Osteoblast (primary cell): ENCODE measurements at regions not wholly inside any gene's neighbourhood (a gene's known extent, or its start where the extent isn't known, plus 50 kb on each side); places are given as distances from the start of the nearest gene placed in this dataset.

Experiments
- DNase-seq: peaks from one replicate; pipeline ENCODE4 v3.0.0; 2011; ENCODE audit warnings: low spot score, mixed read lengths; ENCODE audit not compliant: insufficient read length; ENCODE audit errors: missing footprints
- H2AFZ ChIP-seq: 2 replicates; pipeline ENCODE4 v1.6.0; 2011; ENCODE audit warnings: mild to moderate bottlenecking, low read length
- H3K27ac ChIP-seq: 2 replicates; pipeline ENCODE4 v1.5.1; 2011; ENCODE audit warnings: mild to moderate bottlenecking, low read depth, low read length, moderate library complexity
- H3K27me3 ChIP-seq: 2 replicates; pipeline ENCODE4 v1.6.0; 2012; ENCODE audit warnings: mild to moderate bottlenecking, control low read depth, inconsistent platforms, low read length, moderate library complexity; ENCODE audit not compliant: insufficient read depth
- H3K36me3 ChIP-seq: 2 replicates; pipeline ENCODE4 v1.5.1; 2011; ENCODE audit warnings: mild to moderate bottlenecking, low read length, control low read depth, moderate library complexity; ENCODE audit not compliant: insufficient read depth
- H3K4me1 ChIP-seq: 2 replicates; pipeline ENCODE4 v1.5.1; 2011; ENCODE audit warnings: mild to moderate bottlenecking, low read length, control low read depth, moderate library complexity; ENCODE audit not compliant: insufficient read depth
- H3K4me2 ChIP-seq: 2 replicates; pipeline ENCODE4 v1.6.0; 2011; ENCODE audit warnings: mild to moderate bottlenecking, low read length; ENCODE audit not compliant: insufficient read depth
- H3K4me3 ChIP-seq: fragments of 200-600 bp; sonication (generic); 3 replicates; pipeline ENCODE4 v1.5.1; 2012; ENCODE audit warnings: mild to moderate bottlenecking, low read length, inconsistent platforms; ENCODE audit not compliant: insufficient read depth
- H3K79me2 ChIP-seq: 2 replicates; pipeline ENCODE4 v1.6.0; 2012; ENCODE audit warnings: mild to moderate bottlenecking, low read length, control low read depth, inconsistent platforms; ENCODE audit not compliant: insufficient read depth
- H3K9me3 ChIP-seq: 2 replicates; pipeline ENCODE4 v1.5.1; 2011; ENCODE audit warnings: low read depth, low read length, control low read depth
- H4K20me1 ChIP-seq: 2 replicates; pipeline ENCODE4 v1.6.0; 2012; ENCODE audit warnings: mild to moderate bottlenecking, low read length, control low read depth; ENCODE audit not compliant: insufficient read depth
- TF ChIP-seq, protein P1 (sequence below): IDR thresholded peaks from 2 replicates; pipeline ENCODE4 v1.5.1; 2011; ENCODE audit warnings: mild to moderate bottlenecking, low read depth, low read length, moderate library complexity; ENCODE audit errors: extremely low read depth

DNA sequence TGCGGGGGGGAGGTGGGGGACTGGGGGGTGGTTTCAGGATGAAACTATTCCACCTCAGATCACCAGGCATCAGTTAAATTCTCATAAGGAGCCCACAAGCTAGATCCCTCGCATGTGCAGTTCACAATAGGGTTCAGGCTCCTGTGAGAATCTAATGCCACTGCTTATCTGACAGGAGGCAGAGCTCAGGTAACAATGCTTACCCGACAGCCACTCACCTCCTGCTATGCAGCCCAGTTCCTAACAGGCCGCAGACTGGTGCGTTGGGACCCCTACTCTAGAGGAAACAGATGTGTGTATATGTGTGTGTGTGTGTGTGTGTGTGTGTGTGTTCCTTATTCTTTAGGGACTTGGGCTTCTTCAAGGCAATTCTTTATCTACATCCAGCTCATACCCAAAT is 352.3 kb upstream of the CCNH start:
- Histone ChIP-seq H3K9me3 (no peaks in the 10 kb centered on the region), H3K4me2 (no peak overlapping the region), H3K27ac (no peak overlapping the region), H2AFZ (no peak overlapping the region), H3K4me3 (no peak overlapping the region), H3K36me3 (no peaks in the 10 kb centered on the region), H3K79me2 (no peaks in the 10 kb centered on the region), H3K4me1 (no peaks in the 10 kb centered on the region), H3K27me3 (no peaks in the 10 kb centered on the region), H4K20me1 (no peaks in the 10 kb centered on the region)
- peak; percentile 17 for DNase-seq
- TF ChIP-seq, protein P1, sequence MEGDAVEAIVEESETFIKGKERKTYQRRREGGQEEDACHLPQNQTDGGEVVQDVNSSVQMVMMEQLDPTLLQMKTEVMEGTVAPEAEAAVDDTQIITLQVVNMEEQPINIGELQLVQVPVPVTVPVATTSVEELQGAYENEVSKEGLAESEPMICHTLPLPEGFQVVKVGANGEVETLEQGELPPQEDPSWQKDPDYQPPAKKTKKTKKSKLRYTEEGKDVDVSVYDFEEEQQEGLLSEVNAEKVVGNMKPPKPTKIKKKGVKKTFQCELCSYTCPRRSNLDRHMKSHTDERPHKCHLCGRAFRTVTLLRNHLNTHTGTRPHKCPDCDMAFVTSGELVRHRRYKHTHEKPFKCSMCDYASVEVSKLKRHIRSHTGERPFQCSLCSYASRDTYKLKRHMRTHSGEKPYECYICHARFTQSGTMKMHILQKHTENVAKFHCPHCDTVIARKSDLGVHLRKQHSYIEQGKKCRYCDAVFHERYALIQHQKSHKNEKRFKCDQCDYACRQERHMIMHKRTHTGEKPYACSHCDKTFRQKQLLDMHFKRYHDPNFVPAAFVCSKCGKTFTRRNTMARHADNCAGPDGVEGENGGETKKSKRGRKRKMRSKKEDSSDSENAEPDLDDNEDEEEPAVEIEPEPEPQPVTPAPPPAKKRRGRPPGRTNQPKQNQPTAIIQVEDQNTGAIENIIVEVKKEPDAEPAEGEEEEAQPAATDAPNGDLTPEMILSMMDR = no peak

DNA sequence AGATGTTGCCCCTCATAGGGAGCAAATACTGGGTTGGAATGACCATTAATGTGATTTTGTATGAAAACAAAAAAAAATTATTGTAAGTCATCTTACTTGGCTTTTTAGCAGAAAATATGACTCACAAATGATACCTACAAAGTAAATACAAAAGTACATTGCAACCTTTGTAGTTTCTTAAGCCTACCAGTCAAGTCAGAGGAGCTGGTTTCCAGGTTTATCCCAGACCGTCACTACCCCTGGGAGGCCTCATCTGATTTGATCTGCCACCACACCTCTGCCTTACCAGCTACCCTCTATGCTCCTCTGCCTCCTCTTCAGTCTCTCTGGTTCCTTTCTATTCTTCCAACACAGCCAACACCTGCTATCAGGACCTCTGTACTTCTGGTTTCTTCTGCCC is 349.9 kb upstream of the CCNH start:
- Histone ChIP-seq H3K27me3 (no peaks in the 10 kb centered on the region), H2AFZ (no peak overlapping the region), H3K4me3 (no peak overlapping the region), H3K4me1 (no peaks in the 10 kb centered on the region), H4K20me1 (no peaks in the 10 kb centered on the region), H3K4me2 (no peak overlapping the region), H3K79me2 (no peaks in the 10 kb centered on the region), H3K36me3 (no peaks in the 10 kb centered on the region), H3K27ac (no peak overlapping the region), H3K9me3 (no peaks in the 10 kb centered on the region)
- TF ChIP-seq, protein P1 = no peak
- DNase-seq = no peak

DNA sequence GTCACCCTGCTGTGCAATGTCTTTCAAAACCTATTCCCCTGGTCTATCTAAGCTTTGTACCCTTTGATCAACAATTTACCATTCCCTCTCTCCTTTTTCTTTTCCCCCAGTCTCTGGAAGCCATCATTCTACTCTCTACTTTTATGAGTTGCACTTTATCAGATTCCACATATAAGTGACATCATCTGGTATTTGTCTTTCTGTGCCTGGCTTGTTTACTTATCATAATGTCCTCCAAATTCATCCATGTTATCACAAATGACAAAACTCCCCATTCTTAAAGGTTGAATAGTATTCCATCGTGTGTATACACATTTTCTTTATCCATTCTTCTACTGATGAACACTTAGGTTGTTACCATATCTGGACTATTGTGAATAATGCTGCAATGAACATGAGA is 344.2 kb upstream of the CCNH start:
- no peaks in the 10 kb centered on the region for H4K20me1 ChIP-seq
- H3K9me3 ChIP-seq = no peaks in the 10 kb centered on the region
- H2AFZ ChIP-seq = no peak overlapping the region
- TF ChIP-seq, protein P1 = no peak
- H3K36me3 ChIP-seq = no peaks in the 10 kb centered on the region
- H3K4me1 ChIP-seq = no peaks in the 10 kb centered on the region
- DNase-seq = no peak
- H3K4me3 ChIP-seq = no peak overlapping the region
- no peaks in the 10 kb centered on the region for H3K79me2 ChIP-seq
- H3K27me3 ChIP-seq = no peaks in the 10 kb centered on the region
- H3K4me2 ChIP-seq = no peak overlapping the region
- H3K27ac ChIP-seq = no peak overlapping the region

DNA sequence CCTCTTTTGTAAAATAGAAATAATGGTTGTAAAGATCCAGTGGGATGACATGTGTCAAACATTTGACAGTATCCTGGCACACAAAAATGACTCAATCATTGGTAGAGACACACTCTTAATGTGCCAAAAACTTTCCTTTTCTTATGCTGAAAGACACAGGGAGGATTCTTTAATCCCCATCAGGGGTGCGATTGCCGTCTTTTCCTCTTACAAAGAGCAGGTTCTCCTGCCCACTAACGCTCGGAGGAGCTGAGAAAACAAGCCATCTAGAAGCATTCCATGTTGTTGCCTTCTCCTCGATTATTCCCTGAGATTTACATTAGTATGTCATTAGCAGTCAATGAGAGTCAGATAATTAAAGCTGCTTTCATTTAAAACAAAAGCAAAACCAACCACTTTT is 342.6 kb upstream of the CCNH start:
- Histone ChIP-seq H4K20me1 (no peaks in the 10 kb centered on the region), H3K4me2 (no peak overlapping the region), H2AFZ (no peak overlapping the region), H3K9me3 (no peaks in the 10 kb centered on the region), H3K27me3 (no peaks in the 10 kb centered on the region), H3K79me2 (no peaks in the 10 kb centered on the region), H3K4me1 (no peaks in the 10 kb centered on the region), H3K27ac (no peak overlapping the region), H3K36me3 (no peaks in the 10 kb centered on the region), H3K4me3 (no peak overlapping the region)
- TF ChIP-seq, protein P1 = no peak
- no peak for DNase-seq
